ENCODE measurements at regions not wholly inside any gene's neighbourhood (a gene's known extent, or its start where the extent isn't known, plus 50 kb on each side); places are given as distances from the start of the nearest gene placed in this dataset.

DNA sequence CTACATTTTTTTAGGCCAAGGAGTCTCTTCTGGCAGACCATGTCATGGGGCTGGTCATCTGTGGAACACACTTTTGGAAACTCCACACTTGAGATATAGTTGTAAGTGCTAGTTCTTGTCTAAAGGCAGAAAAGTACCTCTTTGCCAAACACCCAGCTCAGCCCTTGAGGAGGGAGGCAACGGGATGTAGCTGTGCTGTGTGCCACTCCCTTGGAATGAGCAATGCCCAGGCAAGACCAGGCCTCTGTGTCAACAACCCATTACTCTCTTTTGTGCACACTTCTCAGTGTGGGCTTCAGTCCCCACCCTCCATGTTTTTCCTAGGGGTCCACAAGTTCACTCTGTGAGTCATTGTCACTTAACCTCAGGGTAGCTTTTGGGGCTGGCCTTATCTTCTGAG lies 528.3 kb upstream of the CFAP20DC start:
- DNase-seq: no peak

DNA sequence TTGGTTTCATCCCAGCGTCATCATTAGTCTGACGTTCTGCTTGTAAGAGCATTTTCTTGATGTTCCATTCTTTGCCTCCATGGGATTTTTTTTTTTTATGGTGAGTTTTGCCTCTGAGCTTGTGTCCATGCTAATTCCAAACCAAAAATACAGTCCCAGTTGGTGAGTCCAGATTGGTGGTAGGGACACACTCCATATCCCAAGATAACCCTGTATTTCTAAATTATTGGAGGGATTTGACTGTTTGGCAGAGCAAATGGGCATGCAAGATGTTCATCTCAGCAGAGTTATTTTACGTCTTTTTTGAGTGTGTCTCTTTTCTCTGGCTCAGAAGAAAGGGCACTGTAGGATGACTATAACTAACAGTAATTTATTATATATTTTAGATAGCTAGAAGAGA lies 526.8 kb upstream of the CFAP20DC start:
- no peak for DNase-seq

DNA sequence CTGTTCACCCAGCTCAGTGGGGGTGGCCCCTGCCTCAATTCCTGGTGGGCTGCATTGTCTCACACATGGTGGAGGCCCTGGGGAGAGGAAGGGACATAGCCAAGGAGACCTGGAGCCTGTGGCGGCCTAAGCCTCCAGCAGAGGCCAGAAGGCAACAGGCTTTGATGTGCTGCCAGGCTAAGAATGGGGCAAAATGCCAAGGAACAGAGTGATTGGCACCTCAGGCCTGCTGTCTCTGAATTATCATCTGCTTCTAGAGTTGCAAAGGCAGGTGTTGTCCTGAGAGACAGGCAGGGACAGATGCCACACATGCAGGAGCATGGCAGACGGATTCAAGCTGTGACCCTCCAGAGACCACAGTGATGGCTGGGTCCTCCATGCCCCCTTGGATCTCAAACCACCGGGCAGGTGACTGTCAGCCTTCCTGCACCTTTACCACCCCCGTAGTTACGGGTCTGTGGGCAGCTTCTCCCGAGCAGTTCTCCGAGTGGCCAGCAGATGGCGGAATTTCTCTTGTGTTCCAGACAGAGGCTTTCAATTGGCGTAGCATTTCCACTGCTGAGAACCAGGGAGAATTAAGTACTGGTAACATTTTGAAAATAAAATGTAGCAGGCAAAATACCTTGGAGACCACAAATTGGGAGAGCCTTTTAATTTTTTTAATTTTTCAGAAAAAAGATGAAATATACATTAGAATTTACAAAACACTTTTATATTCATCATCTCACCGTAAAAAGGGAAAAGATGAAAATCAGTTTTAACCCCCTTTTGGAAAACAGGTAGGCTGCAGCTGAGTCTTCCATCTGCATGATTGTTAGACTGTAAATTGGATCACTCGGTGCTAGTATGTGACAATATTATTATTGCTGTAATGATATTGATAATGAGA lies 525.5 kb upstream of the CFAP20DC start:
- DNase-seq: peak; percentile 52 to 81 (median 66)

DNA sequence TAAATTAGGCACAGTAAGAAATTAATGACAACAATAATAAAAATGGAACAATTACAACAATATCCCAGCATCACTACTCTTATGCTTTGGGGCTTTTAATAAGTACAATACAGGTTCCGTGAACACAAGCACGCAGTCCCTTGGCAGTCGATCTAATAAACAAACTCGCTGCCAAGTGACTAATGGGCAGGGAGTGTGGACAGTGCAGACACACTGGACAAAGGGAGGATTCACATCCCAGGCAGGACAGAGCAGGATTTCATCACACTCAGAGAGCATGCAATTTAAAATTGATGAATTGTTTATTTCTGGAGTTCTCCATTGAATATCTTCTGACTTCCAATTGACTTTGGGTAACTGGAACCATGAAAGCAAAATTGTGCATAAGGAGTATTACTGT lies 524.1 kb upstream of the CFAP20DC start:
- DNase-seq: no peak

DNA sequence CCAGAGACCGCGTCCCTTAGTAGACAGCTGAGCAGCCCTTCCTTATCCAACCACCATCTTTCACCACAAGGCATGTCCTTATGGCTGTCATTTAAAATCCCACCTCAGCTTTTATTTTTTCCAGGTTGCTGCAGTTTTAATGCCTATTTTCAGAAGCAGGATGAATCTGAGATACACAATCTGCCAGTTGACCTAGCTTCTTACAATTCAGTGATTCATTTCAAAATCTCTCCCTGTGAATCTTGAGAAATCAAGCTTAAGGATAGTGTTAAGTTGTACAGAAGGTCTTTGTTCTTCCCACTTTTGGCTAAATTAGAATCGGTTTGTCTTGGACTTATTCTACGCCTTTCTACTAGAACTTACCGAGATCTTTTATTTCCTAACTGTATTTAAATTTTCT lies 522.3 kb upstream of the CFAP20DC start:
- no peak for DNase-seq

DNA sequence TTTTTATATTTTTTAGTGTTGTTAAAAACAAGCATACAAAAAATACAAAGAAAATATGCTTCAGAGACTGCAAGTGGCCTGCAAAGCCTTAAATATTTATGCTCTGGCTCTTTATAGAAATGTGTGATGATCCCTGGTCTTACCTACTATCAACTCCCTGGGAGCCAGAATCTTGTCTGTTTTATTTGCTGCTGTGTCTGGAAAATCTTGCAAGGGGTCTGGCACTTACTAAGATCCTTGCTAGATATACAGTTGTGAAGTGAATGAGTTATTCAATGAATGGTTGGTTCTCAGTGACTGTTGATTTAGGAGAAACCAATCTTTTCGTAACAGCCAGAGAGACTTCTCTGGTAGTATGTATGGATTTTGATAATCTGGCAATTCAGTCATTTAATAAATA lies 521.0 kb upstream of the CFAP20DC start:
- DNase-seq: no peak

DNA sequence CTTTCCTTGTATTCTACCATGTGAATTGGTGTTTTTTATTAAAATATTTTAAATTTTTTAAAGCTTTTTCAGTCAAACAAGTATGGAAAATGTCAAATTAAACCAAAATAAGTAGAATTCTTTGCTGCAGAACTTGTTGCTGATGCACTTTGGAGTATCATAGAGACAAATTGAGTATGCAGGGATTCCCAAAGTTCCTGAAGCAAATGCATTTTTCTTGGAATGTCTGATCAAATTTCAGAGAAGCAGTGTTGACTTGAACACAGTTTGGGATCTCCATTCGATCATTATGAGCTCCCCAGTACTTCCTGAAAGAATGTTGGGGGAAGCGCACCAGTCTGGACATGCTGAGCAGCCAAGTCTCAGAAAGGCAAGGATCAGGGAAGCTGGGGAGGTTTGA lies 517.8 kb upstream of the CFAP20DC start:
- DNase-seq: no peak

DNA sequence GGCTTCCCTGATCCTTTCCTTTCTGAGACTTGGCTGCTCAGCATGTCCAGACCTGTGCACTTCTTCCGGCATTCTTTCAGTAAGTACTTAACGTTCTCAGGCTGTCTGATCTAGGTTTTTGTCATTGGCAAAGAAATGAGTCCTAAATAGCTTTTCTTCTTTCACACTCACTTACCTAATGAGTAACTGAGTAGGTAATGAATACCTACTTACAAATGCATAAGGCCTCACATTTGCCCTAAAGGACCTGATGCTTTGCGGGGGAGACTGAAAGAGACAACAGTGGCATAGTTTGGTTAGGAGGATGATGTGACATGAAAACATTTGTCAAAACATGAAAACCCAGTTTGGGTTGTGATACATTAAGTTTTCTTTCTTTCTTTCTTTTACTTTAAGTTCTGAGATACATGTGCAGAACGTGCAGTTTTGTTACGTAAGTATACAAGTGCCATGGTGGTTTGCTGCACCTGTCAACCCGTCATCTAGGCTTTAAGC lies 516.7 kb upstream of the CFAP20DC start:
- peak in 1 of 5 experiments; percentile 77 for DNase-seq

DNA sequence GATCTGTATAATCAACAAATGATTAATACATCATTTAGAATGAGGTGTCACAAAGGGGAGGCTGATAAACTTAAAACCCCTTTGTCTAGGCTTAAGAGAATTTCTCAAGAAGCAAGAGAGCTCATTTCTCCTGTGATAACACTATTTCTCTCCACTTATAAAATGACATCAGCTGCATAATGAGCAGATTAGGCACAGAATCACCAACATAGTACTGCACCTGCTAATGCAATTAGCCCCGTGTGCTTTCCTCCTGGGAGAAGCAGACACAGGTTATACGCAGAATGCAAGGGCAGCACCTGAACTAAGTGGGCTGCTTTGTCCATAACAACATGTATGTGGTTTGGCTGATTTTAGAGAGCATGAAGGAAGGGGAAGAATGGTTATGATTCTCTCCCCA lies 515.3 kb upstream of the CFAP20DC start:
- DNase-seq: no peak

DNA sequence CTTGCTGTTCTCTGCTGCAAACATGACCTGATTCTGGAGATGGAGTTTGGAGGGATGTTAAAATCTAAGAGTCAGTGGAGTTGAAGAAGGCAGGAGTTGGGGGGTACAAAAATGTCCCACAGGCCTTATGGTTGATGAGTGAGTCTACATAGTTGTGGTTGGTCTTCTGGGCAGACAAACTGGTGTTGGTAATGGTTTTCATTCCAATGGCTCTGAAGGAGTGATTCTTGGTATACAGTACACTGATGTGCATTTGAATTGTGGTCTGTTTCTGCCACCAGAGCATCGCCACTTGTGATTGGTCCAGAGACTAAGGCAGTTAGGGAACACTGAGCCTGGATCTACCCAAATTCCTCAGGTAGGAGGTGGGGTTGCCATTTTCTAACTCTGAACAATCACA lies 514.1 kb upstream of the CFAP20DC start:
- DNase-seq: no peak

DNA sequence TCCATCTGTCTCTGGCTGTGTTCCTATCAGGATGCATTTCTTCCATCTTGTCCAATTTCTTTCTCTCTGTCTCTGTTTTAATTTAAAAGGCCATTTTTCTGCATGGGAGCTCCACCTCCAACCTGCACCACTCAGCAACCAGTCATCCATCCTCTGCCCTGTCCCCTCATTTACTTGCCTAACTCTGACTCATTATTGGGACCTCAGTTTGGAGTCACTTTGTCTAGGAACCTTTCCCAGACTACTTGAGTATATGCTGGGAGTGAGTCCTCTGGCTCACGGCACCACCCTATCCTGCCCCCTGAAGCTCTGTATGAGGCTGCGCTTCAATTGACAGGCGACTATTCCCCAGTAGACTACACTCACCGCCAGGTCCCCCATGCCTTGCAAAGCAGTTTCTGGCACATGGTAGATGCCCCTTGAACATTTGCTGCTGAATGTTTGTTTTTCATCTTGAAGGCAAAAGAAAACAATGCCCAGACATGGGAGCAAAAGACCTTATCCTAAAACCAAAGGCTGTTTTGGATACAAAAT lies 513.3 kb upstream of the CFAP20DC start:
- DNase-seq: no peak

DNA sequence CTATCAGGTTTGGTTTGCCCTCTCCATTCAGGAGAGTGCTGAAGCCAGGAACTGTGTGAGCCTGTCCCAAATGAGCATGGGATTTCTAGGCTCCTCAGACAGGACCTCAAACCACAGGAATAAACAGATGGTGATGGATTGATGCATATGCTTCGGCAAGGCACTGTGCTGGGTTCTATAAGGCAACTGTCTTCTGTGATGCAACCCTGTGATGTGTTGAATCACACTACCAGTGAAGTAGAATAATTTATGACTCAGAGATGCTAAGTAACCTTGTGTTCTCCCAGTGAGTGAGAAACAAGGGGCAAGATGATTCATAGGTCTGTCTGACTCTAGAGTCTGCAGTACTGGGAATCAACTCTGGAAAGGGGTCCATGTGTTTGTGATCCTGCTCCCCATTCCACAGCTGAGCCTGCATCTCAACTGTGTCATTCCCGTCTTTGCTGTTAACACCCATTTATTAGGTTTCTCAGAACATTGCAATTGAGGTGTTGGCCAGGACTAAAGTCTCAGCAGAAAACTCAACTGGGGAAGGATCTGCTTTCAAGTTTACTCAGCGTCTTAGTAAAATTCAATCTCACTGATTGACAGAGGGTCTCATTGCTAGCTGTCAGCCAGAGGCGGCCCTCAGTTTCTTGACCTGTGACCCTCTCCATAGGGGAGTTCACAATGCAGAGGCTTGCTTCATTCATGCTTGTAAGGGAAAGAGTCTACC lies 510.1 kb upstream of the CFAP20DC start:
- DNase-seq: peak in 1 of 5 experiments; percentile 22

DNA sequence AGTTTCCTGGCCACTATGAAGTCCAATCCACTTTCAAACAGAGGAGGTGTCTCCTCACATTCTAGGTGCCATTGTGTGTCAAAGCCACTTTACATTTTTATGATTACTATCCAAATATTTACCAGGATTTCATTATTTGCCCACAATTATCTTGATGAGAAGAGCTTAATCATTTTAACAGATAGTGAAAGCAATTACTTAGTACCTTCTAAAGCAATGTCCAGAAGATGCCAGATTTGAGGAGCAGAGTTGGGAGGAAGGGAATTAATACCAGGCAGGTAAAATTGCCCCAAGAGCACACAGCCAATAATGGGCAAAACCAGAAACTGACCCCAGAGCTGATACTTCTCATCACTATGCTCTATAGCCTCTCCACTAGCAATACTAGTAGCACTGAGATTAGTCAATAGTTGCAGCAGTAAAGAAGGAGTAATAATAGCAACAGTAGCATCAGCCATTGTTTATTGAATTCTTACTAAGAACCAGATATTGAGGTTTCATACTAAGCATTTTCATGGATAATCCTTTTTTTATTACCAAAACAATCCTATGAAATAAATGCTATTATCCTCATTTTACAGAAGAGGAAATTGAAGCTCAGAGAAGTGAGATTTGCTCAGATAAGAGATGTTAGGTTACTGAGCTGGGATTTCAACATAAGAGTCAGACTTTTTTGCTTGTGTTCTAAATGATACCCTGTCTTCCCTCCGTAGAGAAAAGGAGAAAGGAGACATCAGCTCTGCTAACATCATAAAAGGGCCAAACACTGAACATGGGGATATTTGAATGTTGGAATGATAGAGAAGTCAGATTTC lies 509.3 kb upstream of the CFAP20DC start:
- no peak for DNase-seq

DNA sequence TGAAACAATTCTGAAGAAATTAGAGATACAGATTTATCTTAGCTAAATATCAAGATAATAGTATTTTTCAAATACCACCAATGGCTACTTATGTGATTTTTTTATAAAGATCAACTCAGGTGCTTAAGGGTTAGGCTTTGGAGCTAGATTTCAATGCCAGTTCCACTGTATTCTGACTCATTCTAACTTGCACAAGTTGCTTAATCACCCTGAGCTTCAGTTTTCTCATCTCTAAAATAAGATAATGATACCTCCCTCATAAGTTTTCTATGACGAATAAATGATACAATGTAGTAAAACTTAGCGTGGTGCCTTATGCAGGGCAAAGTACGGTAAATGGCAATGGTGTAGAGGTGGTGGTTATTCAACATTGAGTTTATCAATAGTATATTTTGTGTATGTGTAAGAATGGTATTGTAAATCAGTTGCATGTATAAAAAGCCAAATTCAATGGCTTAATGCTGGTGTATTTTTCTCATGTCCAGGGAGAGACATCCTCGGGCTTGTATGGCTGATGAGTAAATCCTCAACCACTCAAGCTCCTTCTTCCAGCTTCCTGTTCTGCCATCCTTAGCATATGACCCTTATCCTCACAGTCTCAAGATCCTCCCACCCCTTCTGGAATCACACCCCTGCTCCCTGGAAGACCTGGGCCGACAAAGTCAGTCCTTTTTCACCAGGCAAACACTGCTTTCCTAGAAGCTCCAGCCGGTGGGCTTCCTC lies 505.9 kb upstream of the CFAP20DC start:
- DNase-seq: no peak

DNA sequence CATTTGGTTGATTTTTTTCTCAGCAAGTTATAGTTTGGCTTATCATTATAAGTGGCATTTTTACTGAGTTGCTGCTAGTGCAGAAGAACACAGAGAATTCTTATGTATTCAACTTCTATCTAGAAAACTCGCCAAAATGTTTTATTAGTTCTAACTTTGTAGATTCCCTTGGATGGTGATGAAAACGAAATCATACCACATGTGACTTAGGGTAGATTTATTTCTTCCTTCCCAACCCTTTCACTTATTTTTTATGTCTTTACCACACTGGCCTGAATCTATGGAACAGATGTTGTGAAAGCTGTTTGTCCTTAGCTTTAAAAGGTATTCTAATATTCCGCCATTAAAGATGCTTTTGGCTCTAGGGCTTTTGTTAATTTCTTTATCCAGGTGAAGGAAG lies 503.3 kb upstream of the CFAP20DC start:
- DNase-seq: no peak

DNA sequence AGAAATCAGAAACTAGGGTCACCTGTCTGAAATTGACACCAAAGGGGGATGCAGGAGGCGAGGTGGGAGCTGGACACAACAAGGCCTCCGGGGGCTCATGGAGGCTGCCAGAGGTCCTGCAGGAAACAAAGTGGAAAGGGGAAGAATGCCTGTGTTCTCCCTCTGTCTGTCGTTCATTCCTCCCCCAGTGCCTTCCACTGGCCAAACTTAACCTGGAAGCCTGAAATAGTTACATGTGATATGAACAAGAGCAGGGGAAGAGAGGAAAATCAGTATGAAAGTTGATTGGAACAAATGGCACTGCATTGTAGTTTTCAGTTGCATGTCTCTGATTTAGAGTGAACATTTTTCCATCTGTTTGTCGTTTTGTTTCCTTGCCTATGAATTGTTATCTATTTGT lies 502.0 kb upstream of the CFAP20DC start:
- no peak for DNase-seq

DNA sequence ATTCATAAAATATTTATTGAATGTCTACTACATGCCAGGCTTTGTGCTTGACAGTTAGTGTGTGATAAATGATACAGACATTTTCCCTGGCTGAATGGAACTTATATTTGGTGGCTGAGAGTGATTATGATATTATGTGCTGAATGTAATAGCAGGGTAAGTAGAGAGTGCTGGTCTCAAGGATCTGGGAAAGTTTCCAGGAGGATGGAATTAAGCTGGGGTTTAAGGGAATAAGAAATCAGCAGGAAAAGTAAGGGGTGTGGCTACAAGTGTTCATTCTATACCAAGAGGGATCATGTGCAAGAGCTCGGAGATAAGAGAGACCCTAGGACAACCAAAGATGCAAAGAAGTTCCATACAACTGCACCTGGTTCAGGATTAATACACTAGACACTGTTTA lies 500.1 kb upstream of the CFAP20DC start:
- DNase-seq: no peak

DNA sequence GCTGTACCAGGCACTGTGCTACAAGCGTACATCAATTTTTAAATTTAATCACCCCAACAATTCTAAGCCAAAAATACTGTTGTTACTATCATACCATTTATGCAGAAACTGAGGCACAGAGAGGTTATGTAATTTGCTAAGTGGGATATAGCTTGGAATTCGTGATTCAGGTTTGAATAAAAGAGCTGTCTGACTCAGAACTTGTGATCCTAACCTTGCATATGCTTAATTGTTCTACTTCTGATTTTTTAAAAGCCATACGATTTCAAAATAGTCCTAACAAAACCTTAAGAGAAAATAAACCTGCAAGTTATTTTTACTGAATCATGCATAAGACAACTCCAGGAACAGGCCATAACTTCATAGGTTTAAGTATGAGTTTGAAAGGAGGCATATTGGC lies 498.0 kb upstream of the CFAP20DC start:
- DNase-seq: no peak

DNA sequence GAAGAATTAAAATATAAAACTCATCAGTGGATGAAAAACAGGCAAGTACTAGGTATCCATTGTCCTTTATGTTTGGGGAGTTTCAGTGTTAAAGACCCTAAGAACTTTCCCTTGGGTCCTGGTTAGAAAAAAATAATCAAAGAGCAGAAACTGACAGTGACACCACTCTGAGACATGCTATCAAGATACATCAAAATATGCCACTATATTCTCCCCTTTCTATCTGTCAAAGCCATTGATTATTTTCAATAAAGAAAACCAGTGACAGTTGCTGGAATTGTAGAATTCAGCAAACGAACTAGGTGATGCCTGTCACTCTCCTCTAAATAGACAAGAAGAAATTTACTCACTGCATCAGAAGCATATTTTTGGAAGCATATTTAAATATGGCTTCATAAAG lies 496.7 kb upstream of the CFAP20DC start:
- DNase-seq: no peak

DNA sequence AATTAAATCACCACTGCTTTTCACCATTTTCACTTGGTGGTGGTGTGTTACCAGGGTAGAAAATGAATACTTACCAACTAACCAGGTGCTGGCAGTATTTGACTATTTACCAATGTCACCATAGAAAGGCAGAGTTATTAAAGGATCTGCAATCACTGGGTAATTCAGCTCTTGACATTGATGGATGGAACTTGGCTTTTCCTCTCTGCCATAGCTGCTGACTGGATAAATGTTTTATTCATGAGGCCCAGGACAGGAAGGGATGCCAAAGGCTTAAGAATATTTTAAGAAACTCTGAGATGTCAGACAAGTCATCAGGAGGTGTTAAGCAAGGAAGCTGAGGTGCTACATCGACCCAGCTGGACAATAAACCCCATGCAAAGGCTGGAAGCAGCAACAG lies 495.5 kb upstream of the CFAP20DC start:
- no peak for DNase-seq

DNA sequence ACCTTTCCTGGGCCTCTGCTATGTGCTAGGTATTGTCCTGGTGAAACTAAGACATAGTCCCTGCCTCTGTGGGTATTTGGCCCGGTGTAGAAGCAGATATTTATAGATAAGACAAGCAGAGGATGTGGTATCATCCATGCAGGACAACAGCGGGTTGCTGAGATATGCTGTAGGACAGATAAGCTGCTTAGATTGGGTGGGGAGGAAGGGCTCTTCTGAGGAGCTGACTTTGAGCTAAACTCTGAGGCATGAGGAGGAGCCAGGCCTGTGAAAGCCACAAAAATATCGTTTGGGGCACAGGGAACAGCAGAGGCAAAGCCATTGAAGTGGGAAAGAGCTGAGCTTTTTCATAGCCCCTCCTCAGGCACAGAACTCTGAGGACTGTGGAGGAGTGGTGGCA lies 492.5 kb upstream of the CFAP20DC start:
- DNase-seq: peak in 1 of 5 experiments; percentile 45

DNA sequence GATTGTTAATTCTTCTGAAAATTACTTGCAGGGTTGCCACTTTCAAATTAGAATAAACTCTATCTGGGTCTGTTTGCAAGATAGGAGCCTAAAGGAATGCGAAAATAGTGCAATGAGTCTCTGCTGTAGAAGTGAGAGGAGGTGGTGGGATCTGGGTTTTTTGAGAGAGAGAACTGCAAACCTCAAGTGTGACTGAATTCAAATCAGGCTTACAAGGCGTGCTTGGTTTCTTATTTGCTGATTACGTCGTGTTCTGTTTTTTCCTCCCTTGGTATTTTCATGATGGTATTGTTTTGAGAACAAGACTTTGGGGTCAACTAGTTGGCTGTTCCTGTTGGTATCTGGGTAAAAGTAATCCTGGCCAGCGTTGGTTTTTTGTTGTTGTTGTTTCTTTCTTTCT lies 490.9 kb upstream of the CFAP20DC start:
- DNase-seq: peak in 1 of 5 experiments; percentile 61

Data from T-helper 2 cell (primary cell).